SH-SY5Y (cell line): ENCODE measurements at regions not wholly inside any gene's neighbourhood (a gene's known extent, or its start where the extent isn't known, plus 50 kb on each side); places are given as distances from the start of the nearest gene placed in this dataset.

ENCODE experiments used
- GATA2 ChIP-seq: IDR thresholded peaks from 2 replicates; pipeline ENCODE4 v1.6.1; 2011; ENCODE audit warnings: mild to moderate bottlenecking, low read depth, low read length
- GATA3 ChIP-seq: IDR thresholded peaks from 2 replicates; pipeline ENCODE4 v1.6.1; 2011; ENCODE audit warnings: low read depth, mild to moderate bottlenecking, low read length, moderate library complexity

GRCh38 chr9:28718226-28718625, 1144.9 kb upstream of the C9orf72 start:
- TF ChIP-seq GATA2: no peak
- TF ChIP-seq GATA3: no peak
